SK-N-SH (cell line): ENCODE measurements at regions not wholly inside any gene's neighbourhood (a gene's known extent, or its start where the extent isn't known, plus 50 kb on each side); places are given as distances from the start of the nearest gene placed in this dataset.
"Not testable (repeated sequence)": the region's sequence is repeated elsewhere in the genome, so short reads cannot be mapped to it uniquely, and the experiment has no call there.

ENCODE experiments used
- CTCF ChIA-PET: fragments of 300-600, 350-600 bp; formaldehyde crosslinking; extraction: SDS; loops from one replicate; lab custom pipeline; 2021; lab: Yijun Ruan, JAX
- POLR2A ChIA-PET: fragments of 350-600 bp; sonication (Branson Sonifier 250); formaldehyde crosslinking; extraction: SDS; loops from one replicate; lab custom pipeline; 2020; ENCODE audit warnings: antibody characterized with exemption, inconsistent platforms; lab: Yijun Ruan, JAX
- DNase-seq: peaks from one replicate; pipeline ENCODE4 v3.0.0; 2012
- H2AFZ ChIP-seq: fragments of 200-600 bp; sonication (generic); 2 replicates; pipeline ENCODE4 v1.8.1; 2016; ENCODE audit warnings: antibody characterized with exemption, mild to moderate bottlenecking, low read depth
- H3F3A ChIP-seq: fragments of 200-600 bp; sonication (generic); replicated peaks from 2 replicates; pipeline ENCODE3; 2016; ENCODE audit warnings: antibody characterized with exemption, mild to moderate bottlenecking; ENCODE audit not compliant: insufficient read depth
- H3K27ac ChIP-seq, 2 experiments: fragments of 200-500 bp in 1 of 2; fragments of 200-600 bp in 1 of 2; sonication (Bioruptor generic) in 1 of 2; sonication (generic), shearing (Covaris generic) in 1 of 2; 2 replicates each; pipeline versions ENCODE4 v1.5.1 to v1.6.1; 2014 to 2016; ENCODE audit warnings: low read depth in 2 of 2, inconsistent platforms in 1 of 2, low read length in 1 of 2, mild to moderate bottlenecking in 1 of 2, mixed read lengths in 1 of 2
- H3K27me3 ChIP-seq: fragments of 200-600 bp; sonication (generic), shearing (Covaris generic); 2 replicates; pipeline ENCODE4 v1.6.1; 2016; ENCODE audit warnings: mixed run types; ENCODE audit not compliant: insufficient read depth
- H3K36me3 ChIP-seq, 2 experiments: fragments of 200-500 bp in 1 of 2; fragments of 200-600 bp in 1 of 2; sonication (Bioruptor generic) in 1 of 2; sonication (generic) in 1 of 2; replicated peaks in 1 of 2; 2 replicates each; pipeline versions ENCODE3 to v1.5.1; 2014 to 2016; ENCODE audit warnings: low read length in 1 of 2, mild to moderate bottlenecking in 1 of 2; ENCODE audit not compliant: insufficient read depth in 2 of 2, control insufficient read depth in 1 of 2
- H3K4me1 ChIP-seq, 2 experiments: fragments of 200-500 bp in 1 of 2; fragments of 200-600 bp in 1 of 2; sonication (Bioruptor generic) in 1 of 2; sonication (generic), shearing (Covaris generic) in 1 of 2; 2 replicates each; pipeline versions ENCODE4 v1.5.1 to v1.6.1; 2014 to 2016; ENCODE audit warnings: low read depth in 1 of 2, low read length in 1 of 2, mixed run types in 1 of 2; ENCODE audit not compliant: insufficient read depth in 2 of 2, control insufficient read depth in 1 of 2
- H3K4me2 ChIP-seq: fragments of 200-600 bp; sonication (generic), shearing (Covaris generic); 2 replicates; pipeline ENCODE4 v1.6.1; 2017; ENCODE audit warnings: mixed run types
- H3K4me3 ChIP-seq, 2 experiments: fragments of 200-500 bp in 1 of 2; fragments of 200-600 bp in 1 of 2; sonication (Bioruptor generic) in 1 of 2; sonication (generic), shearing (Covaris generic) in 1 of 2; 2 replicates each; pipeline versions ENCODE4 v1.5.1 to v1.8.1; 2014 to 2016; ENCODE audit warnings: low read depth in 2 of 2, inconsistent platforms in 1 of 2, low read length in 1 of 2, mild to moderate bottlenecking in 1 of 2, mixed read lengths in 1 of 2, moderate library complexity in 1 of 2
- H3K79me2 ChIP-seq: fragments of 200-600 bp; sonication (generic); 2 replicates; pipeline ENCODE4 v1.8.1; 2017; ENCODE audit warnings: mild to moderate bottlenecking; ENCODE audit not compliant: insufficient read depth
- H3K9ac ChIP-seq: fragments of 200-600 bp; sonication (generic); 2 replicates; pipeline ENCODE4 v1.6.1; 2017; ENCODE audit warnings: mixed run types
- H3K9me2 ChIP-seq: fragments of 200-600 bp; sonication (generic); 2 replicates; pipeline ENCODE4 v1.6.1; 2017; ENCODE audit warnings: mixed run types
- H3K9me3 ChIP-seq: fragments of 200-600 bp; sonication (generic); 2 replicates; pipeline ENCODE4 v1.6.1; 2017; ENCODE audit warnings: mixed run types, mild to moderate bottlenecking, moderate library complexity
- H4K20me1 ChIP-seq: fragments of 200-600 bp; sonication (generic); 2 replicates; pipeline ENCODE4 v1.6.1; 2017; ENCODE audit warnings: mild to moderate bottlenecking, mixed run types; ENCODE audit not compliant: insufficient read depth
- ELF1 ChIP-seq: IDR thresholded peaks from 2 replicates; pipeline ENCODE4 v1.4.0; 2012
- FOXM1 ChIP-seq: IDR thresholded peaks from 2 replicates; pipeline ENCODE4 v1.4.0; 2012; ENCODE audit warnings: low read depth, mild to moderate bottlenecking
- GATA2 ChIP-seq: sonication (generic); formaldehyde crosslinking; IDR thresholded peaks from 2 replicates; pipeline ENCODE4 v1.5.0; 2020; ENCODE audit warnings: mild to moderate bottlenecking, missing genetic modification reagents
- JUND ChIP-seq: IDR thresholded peaks from 2 replicates; pipeline ENCODE4 v1.4.0; 2012
- MEF2A ChIP-seq: IDR thresholded peaks from 2 replicates; pipeline ENCODE4 v1.4.0; 2012; ENCODE audit warnings: low read depth, borderline replicate concordance
- TAF1 ChIP-seq: IDR thresholded peaks from 2 replicates; pipeline ENCODE4 v1.6.1; 2012; ENCODE audit warnings: low read depth, mild to moderate bottlenecking, low read length, moderate library complexity, borderline replicate concordance
- TCF12 ChIP-seq: IDR thresholded peaks from 2 replicates; pipeline ENCODE4 v1.4.0; 2012
- WGBS: methylation state at CpG from one replicate; pipeline ENCODE4 v1.1.6; 2017; ENCODE audit warnings: low lambda C conversion rate; 5-methylcytosine and 5-hydroxymethylcytosine counted together
- TF ChIP-seq, protein P1 (sequence below): IDR thresholded peaks from 2 replicates; pipeline ENCODE4 v1.4.0; 2012; ENCODE audit warnings: low read depth
- TF ChIP-seq, protein P2 (sequence below): IDR thresholded peaks from 2 replicates; pipeline ENCODE4 v1.4.0; 2012; ENCODE audit warnings: low read depth, borderline replicate concordance
- TF ChIP-seq, protein P3 (sequence below): fragments of 200-600 bp; sonication (generic); IDR thresholded peaks from 2 replicates; pipeline ENCODE4 v1.6.1; 2017; ENCODE audit warnings: antibody characterized with exemption, mild to moderate bottlenecking, moderate library complexity
- TF ChIP-seq, protein P4 (sequence below): IDR thresholded peaks from 2 replicates; pipeline ENCODE4 v1.4.0; 2012; ENCODE audit warnings: low read depth, borderline replicate concordance

DNA sequence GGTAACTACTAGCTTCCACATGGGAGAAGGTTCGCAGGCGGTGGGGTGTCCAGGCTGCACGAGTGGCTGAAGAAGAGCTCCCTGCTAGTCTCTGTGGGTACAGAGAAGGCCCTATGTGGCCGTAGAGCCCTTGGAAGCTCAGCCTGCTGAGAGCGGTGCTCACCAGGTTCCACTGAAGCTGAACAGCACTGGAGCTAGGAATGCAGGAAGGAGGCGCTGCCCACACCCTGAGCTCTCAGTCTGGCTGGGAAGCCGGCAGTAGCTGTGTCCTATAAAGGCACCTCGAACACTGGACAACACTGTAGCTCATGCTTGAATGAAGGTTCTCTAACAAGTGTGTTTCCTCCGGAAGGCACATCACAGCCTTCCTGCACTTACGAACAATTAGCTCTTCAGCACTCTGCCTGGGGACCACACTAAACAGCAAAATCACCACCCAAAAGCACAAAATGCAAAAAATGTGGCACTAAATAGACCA is 64.6 kb downstream of the SOWAHC start:
- CTCF ChIA-PET, POLR2A ChIA-PET, H3K79me2 ChIP-seq: not testable (repeated sequence)

DNA sequence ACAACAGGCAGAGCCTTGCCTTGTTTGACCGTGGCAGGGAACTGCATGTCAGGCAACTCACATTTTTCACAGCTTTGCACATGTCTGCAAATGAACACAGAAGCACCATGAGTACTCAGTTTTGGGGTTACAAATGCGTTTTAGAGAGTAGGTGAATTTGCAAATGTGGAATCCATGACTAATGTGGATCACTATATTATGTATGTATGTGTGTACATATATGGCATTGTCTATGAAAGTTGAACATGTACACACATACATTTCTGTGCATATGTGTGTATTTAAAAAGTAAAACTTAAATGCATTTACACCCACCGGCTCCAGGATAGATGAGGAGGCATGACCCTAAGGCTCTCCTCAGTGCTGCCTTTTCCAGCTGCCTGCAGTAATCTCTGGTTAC is 65.1 kb downstream of the SOWAHC start:
- H4K20me1 ChIP-seq = no peaks in the 10 kb centered on the region
- H3K9me3 ChIP-seq = no peaks in the 10 kb centered on the region
- H3K4me3 ChIP-seq = no peak overlapping the region
- H3K9ac ChIP-seq = no peak overlapping the region
- H2AFZ ChIP-seq = no peak overlapping the region
- no peaks in the 10 kb centered on the region for H3K36me3 ChIP-seq
- no peak overlapping the region for H3K4me2 ChIP-seq
- no peaks in the 10 kb centered on the region; the same call in 1 of the 2 replicates for H3K27me3 ChIP-seq
- TF ChIP-seq, protein P1, sequence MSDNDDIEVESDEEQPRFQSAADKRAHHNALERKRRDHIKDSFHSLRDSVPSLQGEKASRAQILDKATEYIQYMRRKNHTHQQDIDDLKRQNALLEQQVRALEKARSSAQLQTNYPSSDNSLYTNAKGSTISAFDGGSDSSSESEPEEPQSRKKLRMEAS = no peak
- TF ChIP-seq TAF1 (no peak), ELF1 (no peak), JUND (no peak), GATA2 (CRISPR knock-in tag) (no peak), FOXM1 (no peak), TCF12 (no peak), MEF2A (no peak)
- TF ChIP-seq, protein P2, sequence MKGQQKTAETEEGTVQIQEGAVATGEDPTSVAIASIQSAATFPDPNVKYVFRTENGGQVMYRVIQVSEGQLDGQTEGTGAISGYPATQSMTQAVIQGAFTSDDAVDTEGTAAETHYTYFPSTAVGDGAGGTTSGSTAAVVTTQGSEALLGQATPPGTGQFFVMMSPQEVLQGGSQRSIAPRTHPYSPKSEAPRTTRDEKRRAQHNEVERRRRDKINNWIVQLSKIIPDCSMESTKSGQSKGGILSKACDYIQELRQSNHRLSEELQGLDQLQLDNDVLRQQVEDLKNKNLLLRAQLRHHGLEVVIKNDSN = no peak
- TF ChIP-seq, protein P3, sequence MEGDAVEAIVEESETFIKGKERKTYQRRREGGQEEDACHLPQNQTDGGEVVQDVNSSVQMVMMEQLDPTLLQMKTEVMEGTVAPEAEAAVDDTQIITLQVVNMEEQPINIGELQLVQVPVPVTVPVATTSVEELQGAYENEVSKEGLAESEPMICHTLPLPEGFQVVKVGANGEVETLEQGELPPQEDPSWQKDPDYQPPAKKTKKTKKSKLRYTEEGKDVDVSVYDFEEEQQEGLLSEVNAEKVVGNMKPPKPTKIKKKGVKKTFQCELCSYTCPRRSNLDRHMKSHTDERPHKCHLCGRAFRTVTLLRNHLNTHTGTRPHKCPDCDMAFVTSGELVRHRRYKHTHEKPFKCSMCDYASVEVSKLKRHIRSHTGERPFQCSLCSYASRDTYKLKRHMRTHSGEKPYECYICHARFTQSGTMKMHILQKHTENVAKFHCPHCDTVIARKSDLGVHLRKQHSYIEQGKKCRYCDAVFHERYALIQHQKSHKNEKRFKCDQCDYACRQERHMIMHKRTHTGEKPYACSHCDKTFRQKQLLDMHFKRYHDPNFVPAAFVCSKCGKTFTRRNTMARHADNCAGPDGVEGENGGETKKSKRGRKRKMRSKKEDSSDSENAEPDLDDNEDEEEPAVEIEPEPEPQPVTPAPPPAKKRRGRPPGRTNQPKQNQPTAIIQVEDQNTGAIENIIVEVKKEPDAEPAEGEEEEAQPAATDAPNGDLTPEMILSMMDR = no peak
- TF ChIP-seq, protein P4, sequence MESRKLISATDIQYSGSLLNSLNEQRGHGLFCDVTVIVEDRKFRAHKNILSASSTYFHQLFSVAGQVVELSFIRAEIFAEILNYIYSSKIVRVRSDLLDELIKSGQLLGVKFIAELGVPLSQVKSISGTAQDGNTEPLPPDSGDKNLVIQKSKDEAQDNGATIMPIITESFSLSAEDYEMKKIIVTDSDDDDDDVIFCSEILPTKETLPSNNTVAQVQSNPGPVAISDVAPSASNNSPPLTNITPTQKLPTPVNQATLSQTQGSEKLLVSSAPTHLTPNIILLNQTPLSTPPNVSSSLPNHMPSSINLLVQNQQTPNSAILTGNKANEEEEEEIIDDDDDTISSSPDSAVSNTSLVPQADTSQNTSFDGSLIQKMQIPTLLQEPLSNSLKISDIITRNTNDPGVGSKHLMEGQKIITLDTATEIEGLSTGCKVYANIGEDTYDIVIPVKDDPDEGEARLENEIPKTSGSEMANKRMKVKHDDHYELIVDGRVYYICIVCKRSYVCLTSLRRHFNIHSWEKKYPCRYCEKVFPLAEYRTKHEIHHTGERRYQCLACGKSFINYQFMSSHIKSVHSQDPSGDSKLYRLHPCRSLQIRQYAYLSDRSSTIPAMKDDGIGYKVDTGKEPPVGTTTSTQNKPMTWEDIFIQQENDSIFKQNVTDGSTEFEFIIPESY = no peak
- H3K9me2 ChIP-seq = no peaks in the 10 kb centered on the region
- POLR2A ChIA-PET = no interaction called here
- H3F3A ChIP-seq = no peaks in the 10 kb centered on the region
- 92% methylated on average over 3 of the region's 3 CpGs for WGBS
- H3K27ac ChIP-seq = no peak overlapping the region
- no peaks in the 10 kb centered on the region for H3K79me2 ChIP-seq
- CTCF ChIA-PET = no interaction called here
- peaks cover 0 to 7% of the 10 kb centered on the region in 2 experiments; a peak in 1 of 4 replicates for H3K4me1 ChIP-seq
- DNase-seq = no peak

More for the DNA sequence above, 64.6 kb downstream of the SOWAHC start:
- H3K9me2 ChIP-seq, H2AFZ ChIP-seq, DNase-seq, H3K36me3 ChIP-seq, H3K4me1 ChIP-seq, H3K27ac ChIP-seq, H3K9ac ChIP-seq, H3F3A ChIP-seq, H4K20me1 ChIP-seq, H3K27me3 ChIP-seq, H3K9me3 ChIP-seq, H3K4me3 ChIP-seq, H3K4me2 ChIP-seq: not testable (repeated sequence)
- WGBS = 81% methylated on average over 5 of the region's 10 CpGs
